HCT116 (cell line): ENCODE measurements at regions not wholly inside any gene's neighbourhood (a gene's known extent, or its start where the extent isn't known, plus 50 kb on each side); places are given as distances from the start of the nearest gene placed in this dataset.

ENCODE experiments used
- ATAC-seq: fragments of 200-7000 bp; cut with Tn5 transposase; 2 replicates; pipeline ENCODE4 v1.9.1; 2020; ENCODE audit warnings: mild to moderate bottlenecking, moderate library complexity
- BruUV-seq: library from RNA; stranded (reverse); fragments of 400-500 nt; replicated peaks from 2 replicates; lab custom pipeline; 2021; lab: Mats Ljungman, UMichigan
- CTCF ChIA-PET: fragments of 300-600 bp; sonication (Branson Sonifier 250); formaldehyde crosslinking; loops from one replicate; lab custom pipeline; 2021; ENCODE audit warnings: antibody characterized with exemption; lab: Charles Lee
- POLR2A ChIA-PET: fragments of 300-600, 350-600 bp; sonication (Branson Sonifier 250); formaldehyde crosslinking; loops from one replicate; lab custom pipeline; 2021; ENCODE audit warnings: antibody characterized with exemption; lab: Charles Lee
- RAD21 ChIA-PET, 2 experiments: fragments of 300-600 bp; sonication (Branson Sonifier 250); formaldehyde crosslinking; loops; one replicate each; lab custom pipeline; 2023; ENCODE audit warnings: low total read pairs in 2 of 2; ENCODE audit not compliant: uncharacterized antibody in 2 of 2, unreplicated experiment in 2 of 2, low non-redundant PET in 1 of 2; lab: Charles Lee
- DNase-seq: peaks from one replicate; pipeline ENCODE4 v3.0.0-alpha.2; 2010; ENCODE audit warnings: low read depth, low spot score
- H2AFZ ChIP-seq: fragments of 200-600 bp; shearing (Covaris generic), sonication (generic); 2 replicates; pipeline ENCODE4 v1.6.1; 2017; ENCODE audit warnings: low read depth, mixed run types, mixed read lengths, antibody characterized with exemption, low read length; ENCODE audit not compliant: poor library complexity, severe bottlenecking
- H3K27ac ChIP-seq: 2 replicates; pipeline ENCODE4 v1.5.1; 2012; ENCODE audit warnings: low read depth, low read length
- H3K27me3 ChIP-seq: fragments of 200-600 bp; sonication (generic); 2 replicates; pipeline ENCODE4 v1.6.1; 2016; ENCODE audit warnings: mixed run types, low read length, mixed read lengths; ENCODE audit not compliant: insufficient read depth
- H3K36me3 ChIP-seq, 2 experiments: fragments of 200-500 bp in 1 of 2; fragments of 200-600 bp in 1 of 2; sonication (Bioruptor generic) in 1 of 2; sonication (generic) in 1 of 2; 2 replicates each; pipeline versions ENCODE4 v1.5.1 to v1.6.1; 2014 to 2016; ENCODE audit warnings: low read length in 2 of 2, inconsistent platforms in 1 of 2, mixed read lengths in 1 of 2, mixed run types in 1 of 2; ENCODE audit not compliant: insufficient read depth in 2 of 2, control insufficient read depth in 1 of 2
- H3K4me1 ChIP-seq, 2 experiments: fragments of 200-600 bp in 1 of 2; sonication (generic) in 1 of 2; 2 replicates each; pipeline versions ENCODE4 v1.5.1 to v1.6.1; 2012 to 2017; ENCODE audit warnings: low read length in 2 of 2, inconsistent platforms in 1 of 2, mild to moderate bottlenecking in 1 of 2, mixed read lengths in 1 of 2, mixed run types in 1 of 2, moderate library complexity in 1 of 2; ENCODE audit not compliant: insufficient read depth in 2 of 2, control insufficient read depth in 1 of 2
- H3K4me2 ChIP-seq: fragments of 200-600 bp; sonication (generic); 2 replicates; pipeline ENCODE4 v1.6.1; 2017; ENCODE audit warnings: mixed run types, low read length, mixed read lengths
- H3K4me3 ChIP-seq, 2 experiments: fragments of 200-600 bp in 1 of 2; sonication (generic) in 1 of 2; replicated peaks in 1 of 2; 2 replicates each; pipeline ENCODE4 v1.5.1; 2011 to 2016; ENCODE audit warnings: low read length in 2 of 2, control low read depth in 1 of 2, low read depth in 1 of 2, mild to moderate bottlenecking in 1 of 2, mixed read lengths in 1 of 2, mixed run types in 1 of 2
- H3K79me2 ChIP-seq: fragments of 200-600 bp; sonication (generic); 2 replicates; pipeline ENCODE4 v1.6.1; 2017; ENCODE audit warnings: mild to moderate bottlenecking, mixed run types, low read length, moderate library complexity, mixed read lengths; ENCODE audit not compliant: insufficient read depth
- H3K9ac ChIP-seq: fragments of 200-600 bp; sonication (generic); 2 replicates; pipeline ENCODE4 v1.6.1; 2016; ENCODE audit warnings: low read length, mixed read lengths
- H3K9me2 ChIP-seq: fragments of 200-600 bp; sonication (generic), shearing (Covaris generic); 2 replicates; pipeline ENCODE4 v1.6.1; 2017; ENCODE audit warnings: mixed run types, mild to moderate bottlenecking, moderate library complexity; ENCODE audit not compliant: insufficient read depth
- H3K9me3 ChIP-seq, 2 experiments: fragments of 200-500 bp in 1 of 2; fragments of 200-600 bp in 1 of 2; sonication (Bioruptor generic) in 1 of 2; sonication (generic) in 1 of 2; 2 replicates each; pipeline ENCODE4 v1.6.1; 2014 to 2017; ENCODE audit warnings: low read length in 2 of 2, mixed read lengths in 2 of 2, inconsistent platforms in 1 of 2, low read depth in 1 of 2, mild to moderate bottlenecking in 1 of 2, mixed run types in 1 of 2, moderate library complexity in 1 of 2; ENCODE audit not compliant: control insufficient read depth in 1 of 2, insufficient read depth in 1 of 2
- H4K20me1 ChIP-seq: fragments of 200-600 bp; sonication (generic), shearing (Covaris generic); 2 replicates; pipeline ENCODE4 v1.6.1; 2017; ENCODE audit warnings: mixed run types, mild to moderate bottlenecking, moderate library complexity; ENCODE audit not compliant: insufficient read depth
- CBX3 ChIP-seq: IDR thresholded peaks from 2 replicates; pipeline ENCODE4 v1.6.1; 2012; ENCODE audit warnings: low read depth
- CEBPB ChIP-seq: IDR thresholded peaks from 2 replicates; pipeline ENCODE4 v1.6.1; 2012; ENCODE audit warnings: low read depth
- EGR1 ChIP-seq: IDR thresholded peaks from 2 replicates; pipeline ENCODE4 v1.6.1; 2012; ENCODE audit warnings: low read depth
- ELF1 ChIP-seq: IDR thresholded peaks from 2 replicates; pipeline ENCODE4 v1.6.1; 2012; ENCODE audit warnings: low read depth, borderline replicate concordance
- EZH2 ChIP-seq: fragments of 200-600 bp; sonication (generic); IDR thresholded peaks from 2 replicates; pipeline ENCODE4 v1.6.1; 2017; ENCODE audit warnings: antibody characterized with exemption, mixed run types
- EZH2phosphoT487 ChIP-seq: fragments of 200-600 bp; IDR thresholded peaks from 2 replicates; pipeline ENCODE4 v1.6.1; 2018; ENCODE audit warnings: antibody characterized with exemption, borderline replicate concordance
- POLR2A ChIP-seq: IDR thresholded peaks from 2 replicates; pipeline ENCODE4 v1.7.0; 2011; ENCODE audit warnings: borderline replicate concordance; ENCODE audit not compliant: insufficient read depth, insufficient read length; ENCODE audit errors: extremely low read depth
- POLR2AphosphoS5 ChIP-seq: IDR thresholded peaks from 2 replicates; pipeline ENCODE4 v1.6.1; 2011; ENCODE audit warnings: mild to moderate bottlenecking, low read depth, low read length, moderate library complexity
- RAD21 ChIP-seq: IDR thresholded peaks from 2 replicates; pipeline ENCODE4 v1.6.1; 2012; ENCODE audit warnings: low read depth, mild to moderate bottlenecking
- SIN3A ChIP-seq: IDR thresholded peaks from 2 replicates; pipeline ENCODE4 v1.6.1; 2012; ENCODE audit warnings: low read depth
- YY1 ChIP-seq: IDR thresholded peaks from 2 replicates; pipeline ENCODE4 v1.6.1; 2011; ENCODE audit warnings: low read length, low read depth, moderate library complexity, mild to moderate bottlenecking; ENCODE audit not compliant: insufficient replicate concordance; ENCODE audit errors: extremely low read depth
- ZFX ChIP-seq: fragments of 450-650 bp; IDR thresholded peaks from 2 replicates; pipeline ENCODE4 v1.6.1; 2017
- intact Hi-C: fragments of 100-400 bp; cut with micrococcal nuclease; formaldehyde crosslinking; loops from 2 replicates; pipeline ENCODE4 v1.10.0; 2022
- TF ChIP-seq, protein P1 (sequence below): IDR thresholded peaks from 2 replicates; pipeline ENCODE4 v1.6.1; 2012
- TF ChIP-seq, protein P2 (sequence below): IDR thresholded peaks from 2 replicates; pipeline ENCODE4 v1.6.1; 2012; ENCODE audit warnings: low read depth

DNA sequence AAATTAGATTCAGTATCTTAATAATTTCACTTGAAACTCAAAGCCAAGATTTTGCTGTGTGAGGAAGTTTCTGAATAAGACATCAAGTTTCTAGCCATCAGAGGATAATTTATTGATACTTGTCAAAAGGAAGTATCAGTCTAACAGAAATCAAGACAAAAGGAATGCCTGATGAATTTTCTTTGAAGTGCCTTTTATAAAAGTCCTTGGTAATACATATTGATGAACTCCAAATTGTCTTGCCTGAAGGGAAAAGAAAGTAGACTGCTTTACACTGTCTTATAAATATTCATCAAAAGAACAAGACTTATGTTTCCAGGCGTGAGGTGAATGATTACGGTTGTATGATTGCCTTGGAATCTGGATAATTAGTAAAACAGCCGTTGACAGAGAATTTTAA is 986.0 kb upstream of the MAP3K7 start:
- Histone ChIP-seq H3K9ac (no peak overlapping the region), H3K9me2 (no peaks in the 10 kb centered on the region), H3K4me3 (no peak overlapping the region), H3K79me2 (no peaks in the 10 kb centered on the region), H4K20me1 (no peaks in the 10 kb centered on the region), H3K27me3 (no peaks in the 10 kb centered on the region), H3K9me3 (peaks cover 0 to 10% of the 10 kb centered on the region in 2 experiments; a peak in 2 of 4 replicates), H3K4me2 (no peak overlapping the region), H3K4me1 (no peaks in the 10 kb centered on the region), H2AFZ (no peak overlapping the region), H3K36me3 (no peaks in the 10 kb centered on the region), H3K27ac (no peak overlapping the region)
- BruUV-seq: no TSS peak
- POLR2A ChIA-PET: no interaction called here
- CTCF ChIA-PET: no interaction called here
- TF ChIP-seq, protein P1, sequence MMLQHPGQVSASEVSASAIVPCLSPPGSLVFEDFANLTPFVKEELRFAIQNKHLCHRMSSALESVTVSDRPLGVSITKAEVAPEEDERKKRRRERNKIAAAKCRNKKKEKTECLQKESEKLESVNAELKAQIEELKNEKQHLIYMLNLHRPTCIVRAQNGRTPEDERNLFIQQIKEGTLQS: no peak
- TF ChIP-seq EZH2 (no peak), CEBPB (no peak), EGR1 (no peak), RAD21 (no peak), POLR2A (no peak), EZH2phosphoT487 (no peak), YY1 (no peak), ELF1 (no peak), CBX3 (no peak), POLR2AphosphoS5 (no peak), ZFX (no peak), SIN3A (no peak)
- TF ChIP-seq, protein P2, sequence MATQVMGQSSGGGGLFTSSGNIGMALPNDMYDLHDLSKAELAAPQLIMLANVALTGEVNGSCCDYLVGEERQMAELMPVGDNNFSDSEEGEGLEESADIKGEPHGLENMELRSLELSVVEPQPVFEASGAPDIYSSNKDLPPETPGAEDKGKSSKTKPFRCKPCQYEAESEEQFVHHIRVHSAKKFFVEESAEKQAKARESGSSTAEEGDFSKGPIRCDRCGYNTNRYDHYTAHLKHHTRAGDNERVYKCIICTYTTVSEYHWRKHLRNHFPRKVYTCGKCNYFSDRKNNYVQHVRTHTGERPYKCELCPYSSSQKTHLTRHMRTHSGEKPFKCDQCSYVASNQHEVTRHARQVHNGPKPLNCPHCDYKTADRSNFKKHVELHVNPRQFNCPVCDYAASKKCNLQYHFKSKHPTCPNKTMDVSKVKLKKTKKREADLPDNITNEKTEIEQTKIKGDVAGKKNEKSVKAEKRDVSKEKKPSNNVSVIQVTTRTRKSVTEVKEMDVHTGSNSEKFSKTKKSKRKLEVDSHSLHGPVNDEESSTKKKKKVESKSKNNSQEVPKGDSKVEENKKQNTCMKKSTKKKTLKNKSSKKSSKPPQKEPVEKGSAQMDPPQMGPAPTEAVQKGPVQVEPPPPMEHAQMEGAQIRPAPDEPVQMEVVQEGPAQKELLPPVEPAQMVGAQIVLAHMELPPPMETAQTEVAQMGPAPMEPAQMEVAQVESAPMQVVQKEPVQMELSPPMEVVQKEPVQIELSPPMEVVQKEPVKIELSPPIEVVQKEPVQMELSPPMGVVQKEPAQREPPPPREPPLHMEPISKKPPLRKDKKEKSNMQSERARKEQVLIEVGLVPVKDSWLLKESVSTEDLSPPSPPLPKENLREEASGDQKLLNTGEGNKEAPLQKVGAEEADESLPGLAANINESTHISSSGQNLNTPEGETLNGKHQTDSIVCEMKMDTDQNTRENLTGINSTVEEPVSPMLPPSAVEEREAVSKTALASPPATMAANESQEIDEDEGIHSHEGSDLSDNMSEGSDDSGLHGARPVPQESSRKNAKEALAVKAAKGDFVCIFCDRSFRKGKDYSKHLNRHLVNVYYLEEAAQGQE: no peak
- intact Hi-C loops: no loop called here
- DNase-seq (no peak), ATAC-seq (no peak)
- RAD21 ChIA-PET: no interaction called here
